Osteocyte (in vitro differentiated cells): ENCODE measurements at regions not wholly inside any gene's neighbourhood (a gene's known extent, or its start where the extent isn't known, plus 50 kb on each side); places are given as distances from the start of the nearest gene placed in this dataset.

Source experiments
- DNase-seq: peaks from one replicate; pipeline ENCODE4 v3.0.0; 2021; ENCODE audit warnings: mixed read lengths; ENCODE audit not compliant: unreplicated experiment; ENCODE audit errors: extremely low spot score
- H3K27ac Mint-ChIP-seq: one replicate; pipeline ENCODE4 v1.8.0; 2021; ENCODE audit warnings: mild to moderate bottlenecking, mixed read lengths; ENCODE audit not compliant: unreplicated experiment
- H3K27me3 Mint-ChIP-seq: one replicate; pipeline ENCODE4 v1.8.0; 2021; ENCODE audit warnings: mixed read lengths; ENCODE audit not compliant: unreplicated experiment
- H3K36me3 Mint-ChIP-seq: one replicate; pipeline ENCODE4 v1.8.0; 2021; ENCODE audit warnings: mixed read lengths; ENCODE audit not compliant: unreplicated experiment
- H3K4me1 Mint-ChIP-seq: one replicate; pipeline ENCODE4 v1.8.0; 2021; ENCODE audit warnings: mixed read lengths; ENCODE audit not compliant: unreplicated experiment
- H3K4me3 Mint-ChIP-seq: one replicate; pipeline ENCODE4 v1.8.0; 2021; ENCODE audit warnings: mild to moderate bottlenecking, moderate library complexity, mixed read lengths; ENCODE audit not compliant: unreplicated experiment
- H3K9me3 Mint-ChIP-seq: one replicate; pipeline ENCODE4 v1.8.0; 2021; ENCODE audit warnings: mixed read lengths; ENCODE audit not compliant: unreplicated experiment
- TF ChIP-seq, protein P1 (sequence below): fragments of 200-600 bp; sonication (generic); IDR thresholded peaks from 2 replicates; pipeline ENCODE4 v1.5.0; 2021; ENCODE audit warnings: antibody characterized with exemption, mild to moderate bottlenecking, moderate library complexity

DNA sequence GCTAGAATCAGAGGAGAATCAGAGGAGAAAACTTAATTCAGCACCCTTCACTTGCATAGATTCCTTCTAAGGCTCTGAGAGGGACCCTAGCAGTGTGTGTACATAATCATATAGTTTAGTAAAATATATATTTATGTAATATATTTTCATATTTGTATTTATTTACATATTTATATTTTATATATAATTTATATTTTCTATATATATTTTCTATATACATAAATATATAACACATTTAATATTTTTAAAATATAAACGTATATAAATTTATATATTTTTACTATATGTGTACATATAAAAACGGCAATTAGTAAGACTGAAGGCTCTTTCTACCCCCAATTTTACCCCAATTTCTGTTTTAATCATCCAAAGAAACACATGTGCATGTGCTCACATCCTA is 80.3 kb downstream of the NXPE2 start:
- Mint-ChIP-seq H3K9me3 (no peaks in the 10 kb centered on the region), H3K27me3 (peaks cover 12% of the 10 kb centered on the region), H3K4me3 (no peak overlapping the region), H3K4me1 (no peaks in the 10 kb centered on the region), H3K27ac (no peak overlapping the region), H3K36me3 (no peaks in the 10 kb centered on the region)
- DNase-seq: no peak
- TF ChIP-seq, protein P1, sequence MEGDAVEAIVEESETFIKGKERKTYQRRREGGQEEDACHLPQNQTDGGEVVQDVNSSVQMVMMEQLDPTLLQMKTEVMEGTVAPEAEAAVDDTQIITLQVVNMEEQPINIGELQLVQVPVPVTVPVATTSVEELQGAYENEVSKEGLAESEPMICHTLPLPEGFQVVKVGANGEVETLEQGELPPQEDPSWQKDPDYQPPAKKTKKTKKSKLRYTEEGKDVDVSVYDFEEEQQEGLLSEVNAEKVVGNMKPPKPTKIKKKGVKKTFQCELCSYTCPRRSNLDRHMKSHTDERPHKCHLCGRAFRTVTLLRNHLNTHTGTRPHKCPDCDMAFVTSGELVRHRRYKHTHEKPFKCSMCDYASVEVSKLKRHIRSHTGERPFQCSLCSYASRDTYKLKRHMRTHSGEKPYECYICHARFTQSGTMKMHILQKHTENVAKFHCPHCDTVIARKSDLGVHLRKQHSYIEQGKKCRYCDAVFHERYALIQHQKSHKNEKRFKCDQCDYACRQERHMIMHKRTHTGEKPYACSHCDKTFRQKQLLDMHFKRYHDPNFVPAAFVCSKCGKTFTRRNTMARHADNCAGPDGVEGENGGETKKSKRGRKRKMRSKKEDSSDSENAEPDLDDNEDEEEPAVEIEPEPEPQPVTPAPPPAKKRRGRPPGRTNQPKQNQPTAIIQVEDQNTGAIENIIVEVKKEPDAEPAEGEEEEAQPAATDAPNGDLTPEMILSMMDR: no peak

DNA sequence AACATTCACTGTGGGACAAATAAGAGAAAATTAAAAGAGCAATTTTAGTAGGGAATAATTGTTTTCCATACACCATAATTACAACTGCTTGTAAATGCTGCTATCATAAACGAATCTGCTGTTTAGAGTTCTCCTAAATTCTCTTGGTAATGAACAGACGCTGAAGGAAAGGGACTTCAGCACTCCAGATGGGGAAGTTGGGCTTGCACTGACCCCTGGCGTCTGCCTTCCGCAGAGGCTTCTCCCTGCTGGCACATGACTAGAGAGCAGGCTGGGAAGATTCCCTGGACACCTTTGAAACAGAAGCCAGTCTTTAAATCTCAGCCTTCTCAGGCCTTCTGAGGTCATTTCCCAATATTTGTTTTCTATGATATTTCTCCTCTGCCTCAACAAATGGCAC is 84.1 kb downstream of the NXPE2 start:
- H3K36me3 Mint-ChIP-seq: no peaks in the 10 kb centered on the region
- no peak overlapping the region for H3K27ac Mint-ChIP-seq
- no peak overlapping the region for H3K4me3 Mint-ChIP-seq
- no peak for DNase-seq
- TF ChIP-seq, protein P1: peak; percentile 78
- H3K27me3 Mint-ChIP-seq: peaks cover 9% of the 10 kb centered on the region
- no peaks in the 10 kb centered on the region for H3K4me1 Mint-ChIP-seq
- H3K9me3 Mint-ChIP-seq: no peaks in the 10 kb centered on the region

DNA sequence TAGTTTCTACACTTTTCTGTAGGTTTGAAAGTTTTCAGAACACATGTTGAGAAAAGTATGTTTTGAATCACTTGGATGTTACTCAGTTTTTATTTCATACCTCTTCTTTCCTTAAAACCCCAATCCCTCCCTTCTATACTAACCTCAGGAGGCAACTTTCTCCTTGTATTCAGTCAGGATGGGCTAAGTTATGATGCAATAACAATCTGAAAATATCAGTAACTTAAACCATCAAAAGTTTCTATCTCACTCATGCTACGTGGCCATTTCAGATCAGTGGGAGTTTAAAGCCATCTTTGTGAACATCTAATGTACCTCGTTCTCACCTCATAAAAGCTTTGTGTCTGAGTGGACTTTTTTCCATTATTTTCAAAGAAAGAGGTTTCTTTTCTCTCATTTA is 86.2 kb downstream of the NXPE2 start:
- TF ChIP-seq, protein P1: no peak
- no peaks in the 10 kb centered on the region for H3K4me1 Mint-ChIP-seq
- no peaks in the 10 kb centered on the region for H3K9me3 Mint-ChIP-seq
- no peaks in the 10 kb centered on the region for H3K27me3 Mint-ChIP-seq
- H3K4me3 Mint-ChIP-seq: no peak overlapping the region
- H3K36me3 Mint-ChIP-seq: no peaks in the 10 kb centered on the region
- DNase-seq: no peak
- no peak overlapping the region for H3K27ac Mint-ChIP-seq

DNA sequence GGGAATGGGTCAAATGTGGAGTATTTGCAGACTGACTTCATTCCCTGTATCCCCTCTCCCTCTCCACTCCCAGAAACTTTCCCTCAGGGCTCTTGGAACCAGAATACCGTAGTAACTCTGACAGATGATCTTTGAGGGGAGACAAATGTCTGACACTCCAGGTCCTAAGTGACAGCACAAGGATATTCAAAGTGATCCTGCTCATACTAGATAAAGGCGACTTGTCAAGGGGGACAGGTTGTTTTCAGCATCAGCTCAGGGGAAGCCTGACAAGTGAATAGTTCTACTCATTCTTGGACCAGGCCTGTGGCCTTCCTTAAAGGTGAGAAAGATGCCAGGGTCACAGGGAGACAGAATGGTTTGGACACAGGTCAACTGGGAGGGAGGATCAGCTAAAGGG is 92.8 kb downstream of the NXPE2 start:
- H3K27me3 Mint-ChIP-seq: no peaks in the 10 kb centered on the region
- no peak for DNase-seq
- no peak overlapping the region for H3K4me3 Mint-ChIP-seq
- H3K36me3 Mint-ChIP-seq: no peaks in the 10 kb centered on the region
- H3K9me3 Mint-ChIP-seq: no peaks in the 10 kb centered on the region
- H3K4me1 Mint-ChIP-seq: no peaks in the 10 kb centered on the region
- TF ChIP-seq, protein P1: no peak
- no peak overlapping the region for H3K27ac Mint-ChIP-seq

DNA sequence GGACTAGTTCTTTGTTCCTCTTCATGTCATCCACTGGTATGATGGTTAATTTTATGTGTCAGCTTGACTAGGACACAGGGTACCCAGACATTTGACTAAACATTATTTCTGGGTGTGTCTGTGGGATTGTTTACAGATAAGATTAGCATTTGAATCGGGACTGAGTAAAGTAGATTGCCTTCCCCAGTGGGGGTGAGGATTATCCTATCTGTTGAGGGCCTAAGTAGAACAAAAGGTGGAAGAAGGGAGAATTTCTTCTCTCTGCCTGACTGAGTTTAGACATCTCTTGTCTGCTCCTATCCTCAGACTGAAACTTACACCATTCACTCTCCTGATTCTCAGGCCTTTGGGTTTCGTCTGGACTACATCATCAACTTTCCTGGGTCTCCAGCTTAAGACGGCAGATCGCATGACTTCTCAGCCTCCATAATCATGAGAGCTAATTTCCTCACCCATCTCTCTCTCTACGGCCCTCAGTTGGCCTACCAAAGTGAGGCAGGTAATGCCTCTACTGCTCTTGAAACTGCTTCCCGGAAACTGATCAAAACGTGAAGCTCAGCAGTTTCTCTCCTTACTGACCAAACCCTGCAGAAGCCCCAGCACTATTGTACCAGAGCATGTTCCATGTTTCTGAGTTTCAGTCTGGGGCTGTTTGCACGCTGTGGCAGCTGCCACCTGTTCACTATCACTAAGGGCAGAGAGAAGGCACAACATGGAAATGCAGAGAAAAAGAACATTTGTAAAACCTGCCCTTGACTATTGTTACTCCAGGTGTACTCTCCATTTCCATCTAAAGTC is 95.4 kb downstream of the NXPE2 start:
- H3K27ac Mint-ChIP-seq: no peak overlapping the region
- no peaks in the 10 kb centered on the region for H3K9me3 Mint-ChIP-seq
- TF ChIP-seq, protein P1: no peak
- peaks cover 9% of the 10 kb centered on the region for H3K27me3 Mint-ChIP-seq
- no peaks in the 10 kb centered on the region for H3K36me3 Mint-ChIP-seq
- DNase-seq: no peak
- H3K4me3 Mint-ChIP-seq: no peak overlapping the region
- no peaks in the 10 kb centered on the region for H3K4me1 Mint-ChIP-seq
